Activated CD8-positive, alpha-beta T cell treated with anti-CD3 and anti-CD28 coated beads, Interleukin-2, amount 10 ng/mL, durations not matched to agents 7 days and 5 days (primary cell): ENCODE measurements at regions not wholly inside any gene's neighbourhood (a gene's known extent, or its start where the extent isn't known, plus 50 kb on each side); places are given as distances from the start of the nearest gene placed in this dataset.
"Not testable (repeated sequence)": the region's sequence is repeated elsewhere in the genome, so short reads cannot be mapped to it uniquely, and the experiment has no call there.

Experiments used
- ATAC-seq: fragments of 150-1000 bp; cut with Tn5 transposase; one replicate; pipeline ENCODE4 v1.10.0; 2021; ENCODE audit warnings: moderate library complexity
- CTCF ChIA-PET: fragments of 350-600 bp; sonication (Branson Sonifier 250); formaldehyde crosslinking; loops from one replicate; lab custom pipeline; 2021; ENCODE audit warnings: antibody characterized with exemption; lab: Charles Lee
- POLR2A ChIA-PET: fragments of 350-600 bp; sonication (Branson Sonifier 250); formaldehyde crosslinking; loops from one replicate; lab custom pipeline; 2021; ENCODE audit warnings: antibody characterized with exemption; lab: Charles Lee
- DNase-seq: peaks from one replicate; pipeline ENCODE4 v3.0.0-alpha.2; 2020
- H3K27ac Mint-ChIP-seq: one replicate; pipeline ENCODE4 v1.8.0; 2021; ENCODE audit warnings: mild to moderate bottlenecking, mixed read lengths
- H3K27me3 Mint-ChIP-seq: one replicate; pipeline ENCODE4 v1.8.0; 2021; ENCODE audit warnings: low read depth, mixed read lengths
- H3K36me3 Mint-ChIP-seq: one replicate; pipeline ENCODE4 v1.8.0; 2021; ENCODE audit warnings: low read depth, mixed read lengths
- H3K4me1 Mint-ChIP-seq: one replicate; pipeline ENCODE4 v1.8.0; 2021; ENCODE audit warnings: low read depth, mixed read lengths
- H3K4me3 Mint-ChIP-seq: one replicate; pipeline ENCODE4 v1.8.0; 2021; ENCODE audit warnings: mild to moderate bottlenecking, mixed read lengths
- H3K9me3 Mint-ChIP-seq: one replicate; pipeline ENCODE4 v1.8.0; 2022; ENCODE audit warnings: mixed read lengths; ENCODE audit not compliant: insufficient read depth

- DNase-seq, result no peak
- no peak for ATAC-seq
- ChIA-PET POLR2A (no interaction called here), CTCF (no interaction called here)
- no peaks in the 10 kb centered on the region for H3K9me3 Mint-ChIP-seq
- no peak overlapping the region for H3K4me3 Mint-ChIP-seq
- no peaks in the 10 kb centered on the region for H3K4me1 Mint-ChIP-seq
- no peak overlapping the region for H3K27ac Mint-ChIP-seq
- no peaks in the 10 kb centered on the region for H3K36me3 Mint-ChIP-seq
- H3K27me3 Mint-ChIP-seq, result no peaks in the 10 kb centered on the region
Measured at GRCh38 chr5:114859438-114859735, 310.3 kb downstream of the TRIM36 start.

- Mint-ChIP-seq H3K27ac (no peak overlapping the region), H3K27me3 (no peaks in the 10 kb centered on the region), H3K9me3 (no peaks in the 10 kb centered on the region), H3K36me3 (no peaks in the 10 kb centered on the region), H3K4me3 (no peak overlapping the region), H3K4me1 (no peaks in the 10 kb centered on the region)
- no peak for DNase-seq
- POLR2A ChIA-PET, result no interaction called here
- CTCF ChIA-PET, result no interaction called here
- no peak for ATAC-seq
Measured at GRCh38 chr5:114858665-114859437, 310.9 kb downstream of the TRIM36 start.

GRCh38 chr5:114857941-114858551, 311.7 kb downstream of the TRIM36 start:
- CTCF ChIA-PET, result no interaction called here
- H3K27me3 Mint-ChIP-seq, result no peaks in the 10 kb centered on the region

GRCh38 chr5:114844711-114845110, 325.0 kb downstream of the TRIM36 start:
- CTCF ChIA-PET, POLR2A ChIA-PET: not testable (repeated sequence)

More at GRCh38 chr5:114857941-114858551, 311.7 kb downstream of the TRIM36 start:
- Mint-ChIP-seq H3K4me1 (no peaks in the 10 kb centered on the region), H3K9me3 (no peaks in the 10 kb centered on the region), H3K27ac (no peak overlapping the region), H3K36me3 (no peaks in the 10 kb centered on the region), H3K4me3 (no peak overlapping the region)
- POLR2A ChIA-PET, result no interaction called here
- DNase-seq (no peak), ATAC-seq (no peak)

GRCh38 chr5:114839360-114839759, 330.3 kb downstream of the TRIM36 start:
- Mint-ChIP-seq H3K36me3 (no peaks in the 10 kb centered on the region), H3K9me3 (peaks cover 4% of the 10 kb centered on the region), H3K27me3 (no peaks in the 10 kb centered on the region), H3K4me3 (no peak overlapping the region), H3K4me1 (no peaks in the 10 kb centered on the region), H3K27ac (no peak overlapping the region)
- POLR2A ChIA-PET, result no interaction called here
- DNase-seq (no peak), ATAC-seq (no peak)
- CTCF ChIA-PET, result no interaction called here

More at GRCh38 chr5:114844711-114845110, 325.0 kb downstream of the TRIM36 start:
- not testable (repeated sequence) for DNase-seq, H3K27ac Mint-ChIP-seq, H3K4me1 Mint-ChIP-seq, H3K36me3 Mint-ChIP-seq, H3K4me3 Mint-ChIP-seq, H3K27me3 Mint-ChIP-seq, ATAC-seq
- H3K9me3 Mint-ChIP-seq, result peaks cover 11% of the 10 kb centered on the region

DNA sequence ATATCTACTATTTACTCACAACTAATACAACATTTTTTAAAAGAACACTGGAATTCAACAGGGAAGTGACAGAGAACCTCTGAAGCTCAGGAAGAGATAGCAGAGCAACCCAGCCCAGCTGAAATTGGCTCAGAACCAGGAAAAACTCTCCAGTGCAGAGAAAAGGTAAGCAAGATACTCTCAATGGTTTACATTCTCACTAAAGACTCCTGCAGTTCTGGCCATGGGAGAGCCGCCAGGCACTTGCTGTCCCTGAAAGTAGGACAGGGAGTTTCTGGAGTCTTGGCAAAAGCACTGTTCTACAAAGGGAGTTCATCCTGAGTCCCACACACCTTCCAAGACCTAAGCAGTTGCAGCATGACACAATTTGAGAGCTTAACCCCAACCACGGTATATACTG, 330.8 kb downstream of the TRIM36 start:
- CTCF ChIA-PET, result no interaction called here
- no peaks in the 10 kb centered on the region for H3K4me1 Mint-ChIP-seq
- H3K36me3 Mint-ChIP-seq, result no peaks in the 10 kb centered on the region
- no peak overlapping the region for H3K4me3 Mint-ChIP-seq
- DNase-seq (no peak), ATAC-seq (no peak)
- no peak overlapping the region for H3K27ac Mint-ChIP-seq
- POLR2A ChIA-PET, result no interaction called here
- no peaks in the 10 kb centered on the region for H3K27me3 Mint-ChIP-seq
- H3K9me3 Mint-ChIP-seq, result peaks cover 1% of the 10 kb centered on the region

- Mint-ChIP-seq H3K4me1 (no peaks in the 10 kb centered on the region), H3K27ac (no peak overlapping the region), H3K27me3 (no peaks in the 10 kb centered on the region), H3K4me3 (no peak overlapping the region), H3K9me3 (no peaks in the 10 kb centered on the region), H3K36me3 (no peaks in the 10 kb centered on the region)
- DNase-seq (no peak), ATAC-seq (no peak)
- ChIA-PET POLR2A (no interaction called here), CTCF (no interaction called here)
Measured at GRCh38 chr5:114830114-114830513, 339.6 kb downstream of the TRIM36 start.

DNA sequence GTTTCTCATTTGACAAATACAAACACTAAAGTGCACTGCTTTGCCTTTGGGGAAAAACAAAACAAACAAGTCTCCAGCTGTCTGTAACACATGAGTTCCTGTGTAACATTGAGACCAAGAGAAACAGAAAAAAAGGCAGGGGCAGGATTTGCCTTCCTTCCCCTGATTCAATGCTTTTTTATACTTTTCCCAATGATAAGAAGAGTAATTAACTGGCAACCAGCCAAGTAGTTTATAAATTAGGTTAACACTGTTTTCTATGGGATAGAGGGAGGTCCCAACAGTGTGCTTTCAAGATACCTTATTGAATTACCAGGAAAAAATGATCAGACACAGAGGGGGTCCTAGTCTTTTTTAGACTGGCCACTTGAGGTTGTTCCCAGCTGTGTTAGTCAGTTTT, 346.8 kb downstream of the TRIM36 start:
- no peaks in the 10 kb centered on the region for H3K36me3 Mint-ChIP-seq
- POLR2A ChIA-PET, result no interaction called here

GRCh38 chr5:114822436-114822835, 347.3 kb downstream of the TRIM36 start:
- no peaks in the 10 kb centered on the region for H3K9me3 Mint-ChIP-seq
- H3K4me3 Mint-ChIP-seq, result no peak overlapping the region
- no peak for ATAC-seq
- CTCF ChIA-PET, result no interaction called here
- POLR2A ChIA-PET, result no interaction called here
- no peaks in the 10 kb centered on the region for H3K36me3 Mint-ChIP-seq
- DNase-seq, result no peak
- H3K4me1 Mint-ChIP-seq, result no peaks in the 10 kb centered on the region
- H3K27ac Mint-ChIP-seq, result no peak overlapping the region
- no peaks in the 10 kb centered on the region for H3K27me3 Mint-ChIP-seq

More for the DNA sequence above, 346.8 kb downstream of the TRIM36 start:
- no peaks in the 10 kb centered on the region for H3K4me1 Mint-ChIP-seq
- no peaks in the 10 kb centered on the region for H3K27me3 Mint-ChIP-seq
- DNase-seq (no peak), ATAC-seq (no peak)
- CTCF ChIA-PET, result no interaction called here
- H3K27ac Mint-ChIP-seq, result no peak overlapping the region
- no peaks in the 10 kb centered on the region for H3K9me3 Mint-ChIP-seq
- H3K4me3 Mint-ChIP-seq, result no peak overlapping the region

DNA sequence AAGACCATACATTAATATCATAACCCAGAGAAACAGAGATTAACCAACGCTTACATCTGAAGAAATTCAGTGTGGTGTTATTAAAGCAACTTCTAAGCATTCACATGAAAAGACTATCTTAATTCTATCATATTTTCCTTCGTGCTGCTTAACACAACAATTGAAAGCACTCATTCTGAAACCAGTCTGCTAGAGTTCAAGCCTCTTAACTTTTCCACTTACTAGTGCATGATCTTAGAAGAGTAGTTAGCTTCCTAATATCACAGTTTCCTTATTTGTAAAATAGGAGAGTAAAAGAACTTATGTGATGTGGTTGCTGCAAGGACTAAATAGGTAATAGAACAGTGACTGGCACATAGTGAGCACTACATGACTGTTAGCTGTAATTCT, 379.3 kb downstream of the TRIM36 start:
- no peaks in the 10 kb centered on the region for H3K27me3 Mint-ChIP-seq
- CTCF ChIA-PET, result no interaction called here
- H3K4me1 Mint-ChIP-seq, result no peaks in the 10 kb centered on the region
- H3K4me3 Mint-ChIP-seq, result no peak overlapping the region
- H3K36me3 Mint-ChIP-seq, result no peaks in the 10 kb centered on the region
- DNase-seq, result no peak
- no peaks in the 10 kb centered on the region for H3K9me3 Mint-ChIP-seq
- POLR2A ChIA-PET, result no interaction called here
- no peak for ATAC-seq
- no peak overlapping the region for H3K27ac Mint-ChIP-seq

GRCh38 chr5:114789773-114790402, 379.8 kb downstream of the TRIM36 start:
- H3K4me3 Mint-ChIP-seq, result no peak overlapping the region
- ChIA-PET CTCF (no interaction called here), POLR2A (no interaction called here)
- no peak overlapping the region for H3K27ac Mint-ChIP-seq
- no peaks in the 10 kb centered on the region for H3K27me3 Mint-ChIP-seq
- H3K9me3 Mint-ChIP-seq, result no peaks in the 10 kb centered on the region
- ATAC-seq (no peak), DNase-seq (no peak)
- H3K4me1 Mint-ChIP-seq, result no peaks in the 10 kb centered on the region
- H3K36me3 Mint-ChIP-seq, result no peaks in the 10 kb centered on the region

- Mint-ChIP-seq H3K27ac (no peak overlapping the region), H3K36me3 (no peaks in the 10 kb centered on the region), H3K9me3 (no peaks in the 10 kb centered on the region), H3K4me3 (no peak overlapping the region), H3K27me3 (no peaks in the 10 kb centered on the region), H3K4me1 (no peaks in the 10 kb centered on the region)
- DNase-seq (no peak), ATAC-seq (no peak)
- ChIA-PET CTCF (no interaction called here), POLR2A (no interaction called here)
Measured at GRCh38 chr5:114782869-114783268, 386.8 kb downstream of the TRIM36 start.
